G401 (cell line): ENCODE measurements at regions not wholly inside any gene's neighbourhood (a gene's known extent, or its start where the extent isn't known, plus 50 kb on each side); places are given as distances from the start of the nearest gene placed in this dataset.
"Not testable (repeated sequence)": the region's sequence is repeated elsewhere in the genome, so short reads cannot be mapped to it uniquely, and the experiment has no call there.

Experiments
- DNase-seq: peaks from one replicate; pipeline ENCODE4 v3.0.0-alpha.2; 2015; ENCODE audit warnings: low spot score
- in situ Hi-C: cut with HindIII; loops from 2 replicates; pipeline ENCODE4 v1.10.0; 2016; ENCODE audit warnings: low sequenced_read_pairs, mixed read lengths

GRCh38 chr18:67455890-67456501 is 60.5 kb downstream of the DSEL start:
- DNase-seq = no peak
- in situ Hi-C loops = no loop called here

- no peak for DNase-seq
- in situ Hi-C loops = no loop called here
Observed at GRCh38 chr18:67453901-67454300, 62.6 kb downstream of the DSEL start.

DNA sequence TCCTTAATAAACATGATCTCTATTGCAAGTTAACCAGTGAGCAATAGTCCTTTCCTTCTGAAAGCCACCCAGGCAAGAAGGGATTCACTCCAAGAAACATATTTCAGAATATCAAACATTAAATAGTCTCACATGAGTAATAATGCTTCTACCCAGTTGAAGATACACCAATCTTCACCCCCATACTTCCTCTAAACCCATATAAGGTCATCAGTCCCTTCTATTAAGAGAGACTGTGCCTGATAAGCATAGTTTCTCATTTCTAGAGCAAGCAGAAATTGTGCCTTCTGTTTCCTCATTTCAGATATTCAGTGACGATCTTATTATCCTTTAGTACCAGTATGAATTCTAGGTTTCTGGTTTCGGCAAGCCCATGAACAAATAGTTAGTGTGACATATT is 64.6 kb downstream of the DSEL start:
- DNase-seq = no peak
- in situ Hi-C loops = no loop called here

GRCh38 chr18:67451101-67451500 is 65.4 kb downstream of the DSEL start:
- DNase-seq, in situ Hi-C loops: not testable (repeated sequence)

- in situ Hi-C loops = no loop called here
- no peak for DNase-seq
Observed at GRCh38 chr18:67433971-67434370, 82.5 kb downstream of the DSEL start.

- in situ Hi-C loops = no loop called here
- DNase-seq = no peak
Observed at GRCh38 chr18:67432806-67433205, 83.7 kb downstream of the DSEL start.

DNA sequence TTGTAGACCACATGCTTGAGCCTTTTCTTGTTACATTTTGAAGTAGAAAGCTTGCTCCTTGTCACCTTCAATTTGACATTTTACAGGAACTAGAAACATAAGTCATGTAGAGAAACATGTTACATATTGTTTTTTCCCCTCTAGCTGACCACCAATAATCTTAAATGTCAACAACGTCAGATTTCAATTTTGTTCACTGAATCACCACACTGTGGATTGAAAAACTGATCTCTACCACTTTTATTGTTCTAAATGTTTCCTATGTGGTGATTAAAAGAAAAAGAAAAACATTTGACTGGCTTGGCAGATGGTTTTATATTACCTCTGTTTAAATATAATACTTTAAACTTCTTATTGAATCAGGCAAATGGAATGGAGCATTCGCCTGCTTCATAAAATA is 87.7 kb downstream of the DSEL start:
- in situ Hi-C loops = no loop called here
- no peak for DNase-seq

DNA sequence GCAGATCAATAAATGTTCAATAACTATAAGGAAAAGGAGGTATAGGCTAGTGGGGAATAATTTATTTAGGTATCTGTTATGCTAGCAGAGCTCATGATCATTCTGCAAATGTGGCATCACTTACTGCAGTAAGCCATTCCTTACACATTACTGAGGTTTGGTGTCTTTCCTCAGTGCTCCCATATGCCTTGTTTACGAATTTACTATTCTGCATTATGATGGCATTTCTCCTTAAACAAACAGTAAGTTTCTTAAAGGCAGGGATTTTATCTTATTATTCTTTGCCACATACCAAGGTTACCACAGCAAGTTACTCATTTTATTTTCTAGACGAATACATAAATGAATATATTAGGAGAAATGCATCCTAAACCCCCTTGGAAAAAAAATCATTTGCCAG is 88.4 kb downstream of the DSEL start:
- in situ Hi-C loops = no loop called here
- no peak for DNase-seq

- no peak for DNase-seq
- in situ Hi-C loops = no loop called here
Observed at GRCh38 chr18:67426486-67426885, 90.0 kb downstream of the DSEL start.

DNA sequence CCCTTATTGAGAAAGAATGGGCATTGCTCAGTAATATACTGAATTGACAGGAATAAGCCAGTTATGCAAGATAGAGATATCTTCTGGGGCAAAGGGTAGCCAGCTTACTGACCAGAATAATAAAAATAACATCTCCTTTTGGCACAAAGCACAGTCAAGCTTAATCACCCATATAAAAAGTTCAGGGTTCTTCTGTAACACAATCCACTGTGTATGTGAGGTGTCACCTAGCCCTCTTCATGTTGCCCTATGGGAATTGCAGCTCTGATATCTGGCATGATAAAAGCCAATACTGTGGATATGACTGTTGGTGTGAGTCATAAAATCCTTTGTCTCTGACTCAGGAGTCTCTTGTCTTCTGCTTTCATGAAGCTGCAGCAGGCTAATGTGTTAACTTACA is 90.8 kb downstream of the DSEL start:
- DNase-seq = no peak
- in situ Hi-C loops = no loop called here

GRCh38 chr18:67421651-67422050 is 94.9 kb downstream of the DSEL start:
- no peak for DNase-seq
- in situ Hi-C loops = no loop called here

GRCh38 chr18:67417864-67418523 is 98.5 kb downstream of the DSEL start:
- in situ Hi-C loops = no loop called here
- no peak for DNase-seq

GRCh38 chr18:67411116-67411515 is 105.4 kb downstream of the DSEL start:
- DNase-seq = no peak
- in situ Hi-C loops = no loop called here

- in situ Hi-C loops = no loop called here
- no peak for DNase-seq
Observed at GRCh38 chr18:67410075-67411070, 106.1 kb downstream of the DSEL start.

GRCh38 chr18:67408240-67408639 is 108.3 kb downstream of the DSEL start:
- no peak for DNase-seq
- in situ Hi-C loops = no loop called here

GRCh38 chr18:67406714-67407113 is 109.8 kb downstream of the DSEL start:
- DNase-seq = no peak
- in situ Hi-C loops = no loop called here

DNA sequence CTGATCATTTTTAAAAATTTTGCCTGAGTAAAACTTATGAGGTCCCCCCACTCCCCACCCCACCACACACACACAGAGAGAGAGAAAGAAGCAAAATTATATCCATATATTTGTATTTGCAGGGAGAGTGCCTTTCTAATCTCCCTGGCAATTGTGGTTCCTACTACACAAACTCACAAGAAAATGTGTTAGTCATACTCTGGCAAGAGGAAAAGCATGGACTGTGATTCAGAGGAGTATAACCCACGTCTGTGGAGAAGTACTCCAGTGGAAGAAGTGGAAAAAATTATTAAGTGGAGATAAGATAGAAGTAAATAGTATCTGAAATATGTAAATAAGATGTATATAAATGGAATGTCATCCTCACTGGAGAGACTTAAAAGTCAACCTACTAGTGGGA is 114.0 kb downstream of the DSEL start:
- DNase-seq = no peak
- in situ Hi-C loops = no loop called here

DNA sequence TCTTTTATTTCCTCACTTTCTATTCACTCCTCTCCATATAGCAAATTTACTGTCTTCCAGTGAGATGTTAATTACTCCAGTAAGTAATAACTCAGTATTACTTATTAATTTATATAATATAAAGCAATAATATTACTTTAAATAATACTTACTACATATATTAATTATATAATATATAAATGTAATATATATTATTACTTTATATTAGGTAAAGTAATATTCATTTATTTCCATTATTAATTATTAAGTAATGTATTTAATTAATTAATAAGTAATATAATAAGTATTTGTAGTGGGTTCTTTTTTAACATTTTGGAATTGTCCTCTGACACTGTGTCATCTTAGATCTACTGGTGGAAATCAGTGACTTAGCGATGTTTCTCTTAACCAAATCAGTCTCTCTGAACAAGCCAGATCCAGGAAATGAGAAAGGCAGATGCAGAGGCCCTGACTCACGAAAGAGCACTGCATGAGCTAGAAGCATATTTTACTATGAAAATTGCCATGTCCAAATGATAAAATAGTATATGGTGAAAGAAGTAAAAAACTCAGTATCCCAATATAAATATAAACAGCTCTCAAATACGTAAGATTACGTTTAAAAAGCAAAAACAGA is 115.9 kb downstream of the DSEL start:
- in situ Hi-C loops = no loop called here
- DNase-seq = no peak

- in situ Hi-C loops = no loop called here
- DNase-seq = no peak
Observed at GRCh38 chr18:67386032-67386431, 130.5 kb downstream of the DSEL start.

- in situ Hi-C loops = no loop called here
- DNase-seq = no peak
Observed at GRCh38 chr18:67385455-67385854, 131.1 kb downstream of the DSEL start.
